22Rv1 (cell line): ENCODE measurements at regions not wholly inside any gene's neighbourhood (a gene's known extent, or its start where the extent isn't known, plus 50 kb on each side); places are given as distances from the start of the nearest gene placed in this dataset.

ENCODE experiments used
- CTCF ChIP-seq: fragments of 450-650 bp; IDR thresholded peaks from 2 replicates; pipeline ENCODE4 v1.5.1; 2017; ENCODE audit warnings: mild to moderate bottlenecking
- ZFX ChIP-seq: fragments of 450-650 bp; IDR thresholded peaks from 2 replicates; pipeline ENCODE4 v1.6.1; 2017; ENCODE audit warnings: antibody characterized with exemption, borderline replicate concordance

DNA sequence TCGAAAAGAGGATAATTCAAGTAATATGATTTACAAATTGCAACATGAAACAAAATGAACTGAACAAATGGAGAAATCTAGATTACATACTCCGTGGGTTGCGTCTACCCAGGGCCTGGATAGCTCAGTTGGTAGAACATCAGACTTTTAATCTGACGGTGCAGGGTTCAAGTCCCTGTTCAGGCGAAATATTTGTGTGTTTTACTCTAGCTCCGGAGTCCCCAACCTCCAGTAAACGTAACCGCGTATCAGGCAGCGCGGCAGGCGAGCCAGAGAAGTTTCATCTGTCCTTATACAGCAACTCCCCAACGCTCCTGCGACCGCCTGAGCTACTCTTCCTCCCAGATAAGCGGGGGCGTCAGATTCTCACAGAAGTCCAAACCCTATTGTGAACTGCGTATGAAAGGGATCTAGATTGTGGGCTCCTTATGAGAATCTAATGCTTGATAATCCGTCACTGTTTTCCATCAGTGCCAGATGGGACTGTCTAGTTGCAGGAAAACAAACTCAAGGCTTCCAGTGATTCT is 176.1 kb downstream of the TRIM27 start:
- no peak for TF ChIP-seq CTCF
- TF ChIP-seq ZFX, result no peak
